ENCODE measurements at regions not wholly inside any gene's neighbourhood (a gene's known extent, or its start where the extent isn't known, plus 50 kb on each side); places are given as distances from the start of the nearest gene placed in this dataset.

- TF ChIP-seq ARID3A (IDR thresholded peaks at IDR 0.05; ENCODE audit: low read depth, low read length), result no peak
- no peak for TF ChIP-seq BORCS8-MEF2B (CRISPR knock-in tag; IDR thresholded peaks at IDR 0.05)
- TF ChIP-seq FOXK1 (CRISPR knock-in tag; IDR thresholded peaks at IDR 0.05; ENCODE audit: borderline replicate concordance, low read depth), result no peak
- TF ChIP-seq FOXC1 (CRISPR knock-in tag; IDR thresholded peaks at IDR 0.05; ENCODE audit: borderline replicate concordance), result no peak
- no peak for TF ChIP-seq ZNF12 (CRISPR knock-in tag; IDR thresholded peaks at IDR 0.05)
- no peak for TF ChIP-seq ASH2L (IDR thresholded peaks at IDR 0.05; ENCODE audit: insufficient read length, low read depth, low read length)
- no peak for TF ChIP-seq YEATS2 (CRISPR knock-in tag; IDR thresholded peaks at IDR 0.05; ENCODE audit: borderline replicate concordance)
Observed at GRCh38 chr3:175914785-175915184, 1055.7 kb downstream of the NAALADL2 start (continued).

GRCh38 chr3:175913286-175913685 lies 1054.2 kb downstream of the NAALADL2 start:
- no peaks in the 10 kb centered on the region for H4K20me1 ChIP-seq (ENCODE audit: insufficient read depth, low read length)
- H3K4me1 ChIP-seq (ENCODE audit: insufficient read depth, low read length), result no peaks in the 10 kb centered on the region
- ATAC-seq, result no peak
- ChIA-PET POLR2A (no interaction called here), CTCF (ENCODE audit: low intra/inter-chr PET ratio, low total read pairs) (no interaction called here)
- H3K9ac ChIP-seq (ENCODE audit: insufficient read depth, low read depth, low read length), result no peak overlapping the region
- FAIRE-seq, result no peak
- no TSS peak for BruUV-seq (replicated peaks)
- in situ Hi-C loops (cut with HindIII; ENCODE audit: extremely low pct_ligation_motif_present, low pct_unique_long_range_greater_than_20kb) (no loop called here), intact Hi-C loops (cut with micrococcal nuclease; ENCODE audit: unreplicated experiment) (no loop called here)
- WGBS (ENCODE audit: low lambda C conversion rate), result 0% methylated on average over 3 of the region's 3 CpGs
- no peak for DNase-seq (ENCODE audit: low spot score)
- H3K27ac ChIP-seq (ENCODE audit: extremely low read length, insufficient read depth, low read length), result no peak overlapping the region
- H3K36me3 ChIP-seq (replicated peaks in 1 of 2; ENCODE audit: control insufficient read depth in 1 of 2, insufficient read depth in 2 of 2, low read length in 2 of 2), result no peaks in the 10 kb centered on the region
- H3K9me3 ChIP-seq (ENCODE audit: low read length), result peaks cover 68% of the 10 kb centered on the region
- no peak overlapping the region for H2AFZ ChIP-seq (ENCODE audit: low read length)
- H3K4me3 ChIP-seq (replicated peaks in 1 of 3; ENCODE audit: insufficient read depth in 1 of 3, low read depth in 2 of 3, low read length in 3 of 3), result no peak overlapping the region
- H3K4me2 ChIP-seq (ENCODE audit: low read depth, low read length), result no peak overlapping the region
- H3K27me3 ChIP-seq (ENCODE audit: control insufficient read depth in 1 of 2, insufficient read depth in 2 of 2, low read length in 2 of 2), result no peaks in the 10 kb centered on the region
- no peaks in the 10 kb centered on the region for H3K79me2 ChIP-seq (ENCODE audit: insufficient read depth, low read length)
- TF ChIP-seq ZBTB40 (IDR thresholded peaks at IDR 0.05) (no peak), ZBTB40 (CRISPR knock-in tag; IDR thresholded peaks at IDR 0.05) (no peak), DPF2 (CRISPR knock-in tag; IDR thresholded peaks at IDR 0.05; ENCODE audit: borderline replicate concordance, low read depth) (no peak), TSC22D2 (CRISPR knock-in tag; IDR thresholded peaks at IDR 0.05; ENCODE audit: borderline replicate concordance) (no peak), ZNF879 (CRISPR knock-in tag; IDR thresholded peaks at IDR 0.05) (no peak), ZNF768 (CRISPR knock-in tag; IDR thresholded peaks at IDR 0.05) (no peak), POLR2AphosphoS2 (IDR thresholded peaks at IDR 0.05; ENCODE audit: low read depth, low read length) (no peak), KLF11 (CRISPR knock-in tag; IDR thresholded peaks at IDR 0.05) (no peak), GPN1 (CRISPR knock-in tag; IDR thresholded peaks at IDR 0.05; ENCODE audit: borderline replicate concordance) (no peak)
